ENCODE measurements at regions not wholly inside any gene's neighbourhood (a gene's known extent, or its start where the extent isn't known, plus 50 kb on each side); places are given as distances from the start of the nearest gene placed in this dataset.

GRCh38 chr10:47078393-47079203, 167.4 kb downstream of the PTPN20 start:
- DNase-seq, result no peak

GRCh38 chr10:47079204-47079580, 168.0 kb downstream of the PTPN20 start:
- DNase-seq, result no peak

GRCh38 chr10:47081264-47081663, 170.0 kb downstream of the PTPN20 start:
- DNase-seq, result no peak

GRCh38 chr10:47082055-47082784, 171.0 kb downstream of the PTPN20 start:
- no peak for DNase-seq

DNA sequence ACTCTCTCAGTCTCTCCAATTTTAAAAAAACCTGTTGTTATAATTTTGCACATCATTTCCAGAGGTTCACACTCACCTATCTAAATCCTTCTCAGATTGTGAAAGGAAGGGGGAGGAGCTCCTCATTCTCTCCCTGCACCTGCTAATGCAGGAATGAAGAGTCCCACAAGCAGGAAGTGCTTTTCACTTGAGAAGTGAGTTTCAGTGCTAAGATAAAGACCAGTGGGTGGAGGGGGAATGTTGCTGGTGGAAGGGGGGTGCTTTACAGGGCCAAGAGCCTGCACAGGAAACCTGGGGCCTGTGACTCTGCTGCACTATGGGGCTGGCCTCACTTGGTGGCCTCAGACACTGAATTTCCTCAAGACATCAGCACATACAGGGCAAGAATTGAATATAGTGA, 176.4 kb downstream of the PTPN20 start:
- DNase-seq, result no peak

GRCh38 chr10:47088656-47089354, 177.6 kb downstream of the PTPN20 start:
- DNase-seq, result no peak

DNA sequence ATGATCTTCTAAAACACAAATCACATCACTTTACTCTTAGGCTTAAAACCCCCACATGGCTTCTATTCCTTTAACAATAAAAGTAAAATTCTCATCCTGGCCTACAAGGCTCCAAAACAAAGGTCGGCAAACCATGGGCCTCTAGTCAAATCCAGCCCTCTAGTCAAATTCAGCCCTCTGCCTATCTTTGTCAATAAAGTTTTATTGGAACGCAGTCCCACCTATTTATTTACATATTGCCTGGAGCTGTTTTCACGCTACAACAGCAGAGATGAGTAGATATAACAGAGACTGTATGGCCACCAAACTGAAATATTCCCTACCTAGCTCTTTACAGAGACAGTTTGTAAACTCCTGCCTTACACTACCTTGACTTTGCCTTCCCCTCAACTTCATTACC, 178.8 kb downstream of the PTPN20 start:
- no peak for DNase-seq

- no peak for DNase-seq
These were observed 179.7 kb downstream of the PTPN20 start for GRCh38 chr10:47090903-47091302.

DNA sequence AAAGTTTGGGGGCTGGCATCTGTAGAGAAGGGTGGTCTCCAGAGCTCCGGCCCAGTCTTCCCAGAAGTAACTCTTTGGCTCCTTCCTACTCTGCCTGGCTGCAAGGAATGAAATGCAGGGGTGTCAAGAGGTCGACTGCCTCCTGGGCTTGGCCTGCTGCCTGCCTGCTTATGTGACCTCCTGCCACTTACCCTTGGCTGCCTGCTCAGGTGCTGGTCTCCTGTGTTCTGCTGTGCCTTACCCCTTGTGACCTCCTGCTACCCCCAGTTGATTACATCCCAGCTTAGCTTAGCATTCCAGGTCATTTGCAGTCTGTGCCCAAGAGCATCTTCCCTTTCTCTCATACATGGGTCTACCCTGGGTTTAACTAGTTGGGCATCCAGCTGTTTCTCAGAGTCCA, 180.2 kb downstream of the PTPN20 start:
- DNase-seq, result no peak

DNA sequence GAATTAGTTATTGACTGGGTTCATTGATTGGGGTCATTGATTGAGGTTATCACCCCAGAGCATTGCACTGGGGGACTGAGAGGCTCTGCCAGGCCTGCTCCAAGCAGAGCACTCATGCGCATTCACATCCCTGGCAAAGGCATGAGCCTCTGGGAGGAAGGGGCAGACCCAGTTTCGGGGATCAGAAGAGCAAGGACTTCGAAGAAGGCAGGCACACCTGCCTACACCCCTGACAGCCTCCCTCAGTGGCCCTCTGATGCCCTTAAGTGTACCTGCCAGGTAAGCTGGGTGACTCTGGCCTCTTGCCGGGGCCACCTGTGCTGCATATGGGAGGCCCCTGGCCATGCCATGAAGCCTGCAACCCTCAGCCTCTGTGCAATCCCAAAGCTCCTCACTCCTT, 181.1 kb downstream of the PTPN20 start:
- no peak for DNase-seq

DNA sequence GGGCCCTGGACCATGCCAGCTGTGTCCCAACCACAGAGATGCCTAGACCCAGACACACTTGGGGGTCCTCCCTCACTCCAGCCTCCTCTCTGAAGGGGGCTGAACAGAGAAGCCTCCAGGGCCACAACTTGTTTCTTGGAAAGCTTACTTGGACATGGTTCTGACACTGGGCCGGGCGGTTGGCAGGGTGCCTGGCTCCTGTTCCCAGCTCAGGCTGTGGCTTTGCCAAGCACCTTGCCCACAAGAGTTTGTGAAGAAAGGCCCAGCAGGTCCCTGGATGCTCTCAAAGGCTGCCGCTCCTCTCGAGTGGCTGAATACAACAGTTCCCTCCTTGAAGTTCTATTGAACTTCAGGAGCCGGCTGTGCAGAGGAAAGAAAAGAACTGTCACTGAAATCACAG, 181.6 kb downstream of the PTPN20 start:
- no peak for DNase-seq

DNA sequence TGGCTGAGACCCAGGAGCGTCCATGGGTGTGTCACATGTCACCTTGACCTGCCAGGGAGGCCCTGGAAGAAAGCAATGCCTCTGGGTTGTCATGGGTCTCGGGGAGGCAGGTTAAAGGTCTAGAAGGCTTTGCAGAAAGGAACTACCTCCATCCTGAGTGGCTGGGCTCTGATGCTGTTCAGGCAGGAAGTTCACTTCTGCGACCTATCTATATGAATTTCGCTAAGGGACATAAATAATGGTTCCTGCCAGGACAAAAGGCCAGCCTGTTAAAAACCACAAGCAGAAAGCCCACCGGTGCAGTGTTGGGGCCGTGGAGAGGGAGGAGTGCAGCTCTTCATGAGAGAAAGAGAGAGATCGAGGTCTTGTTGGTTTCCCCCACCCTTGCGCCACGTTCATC, 182.9 kb downstream of the PTPN20 start:
- DNase-seq, result no peak

- DNase-seq, result no peak
These were observed 183.4 kb downstream of the PTPN20 start for GRCh38 chr10:47094636-47095035.

DNA sequence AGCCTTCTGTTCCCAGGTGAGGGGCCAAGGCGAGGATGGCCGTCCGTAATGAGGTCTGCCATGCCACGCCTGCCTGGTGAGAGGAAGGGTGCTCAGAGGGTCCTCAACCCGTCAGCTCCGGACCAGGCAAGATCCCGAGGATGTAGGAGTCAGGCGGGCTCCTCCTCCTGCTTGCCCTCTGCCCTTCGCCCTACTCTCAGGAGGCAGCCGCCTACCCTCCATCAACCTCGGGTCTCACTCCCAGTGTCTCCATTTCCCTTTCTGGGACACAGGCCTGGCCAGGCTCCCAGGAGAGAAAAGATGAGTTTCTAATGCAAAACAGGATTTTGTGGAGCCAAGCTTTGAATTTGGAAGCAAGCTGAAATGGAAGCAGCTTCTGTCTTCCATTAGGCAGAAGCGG, 184.0 kb downstream of the PTPN20 start:
- no peak for DNase-seq

DNA sequence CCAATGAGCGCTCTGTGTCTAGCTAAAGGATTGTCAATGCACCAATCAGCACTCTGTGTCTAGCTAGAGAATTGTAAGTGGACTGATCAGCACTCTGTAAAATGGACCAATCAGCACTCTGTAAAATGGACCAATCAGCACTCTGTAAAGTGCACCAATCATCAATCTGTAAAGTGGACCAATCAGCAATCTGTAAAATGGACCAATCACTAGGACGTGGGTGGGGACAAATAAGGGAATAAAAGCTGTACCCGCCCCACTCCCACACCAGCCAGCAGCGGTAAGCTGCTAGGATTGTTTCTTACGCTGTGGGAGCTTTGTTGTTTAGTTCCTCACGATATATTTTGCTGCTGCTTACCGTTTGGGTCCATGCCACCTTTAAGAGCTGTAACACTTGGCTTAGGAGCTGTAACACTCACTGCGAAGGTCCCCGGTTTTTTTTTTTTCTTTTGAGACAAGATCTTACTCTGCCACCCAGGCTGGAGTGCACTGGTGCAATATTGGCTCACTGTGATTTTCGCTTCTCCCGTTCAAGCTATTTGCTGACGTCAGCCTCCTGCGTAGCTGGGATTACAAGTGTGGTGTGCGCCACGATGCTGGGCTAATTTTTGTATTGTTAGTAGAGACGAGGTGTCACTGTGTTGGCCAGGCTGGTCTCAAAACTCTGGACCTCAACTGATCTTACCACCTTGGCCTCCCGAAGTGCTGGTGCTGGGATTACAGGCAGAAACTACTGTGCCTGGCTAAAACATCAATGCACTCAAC, 184.8 kb downstream of the PTPN20 start:
- no peak for DNase-seq

DNA sequence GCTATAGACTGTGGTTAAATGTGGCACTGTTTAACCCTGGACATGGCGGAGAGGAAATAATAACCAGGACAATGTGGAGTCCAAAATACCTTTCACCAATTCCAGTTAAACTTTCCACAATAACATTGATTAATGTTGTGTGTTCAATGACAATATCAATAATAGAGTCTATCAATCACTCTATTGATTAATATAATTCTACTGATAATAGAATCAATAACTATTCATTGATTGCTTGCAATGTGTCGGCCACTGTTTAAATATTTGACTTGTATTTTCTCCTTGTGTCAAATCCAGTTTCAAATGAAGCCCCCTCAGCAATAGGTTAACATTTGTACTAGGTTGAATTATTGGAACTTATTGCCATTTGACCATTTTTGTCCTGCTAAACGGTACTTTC, 187.0 kb downstream of the PTPN20 start:
- no peak for DNase-seq

DNA sequence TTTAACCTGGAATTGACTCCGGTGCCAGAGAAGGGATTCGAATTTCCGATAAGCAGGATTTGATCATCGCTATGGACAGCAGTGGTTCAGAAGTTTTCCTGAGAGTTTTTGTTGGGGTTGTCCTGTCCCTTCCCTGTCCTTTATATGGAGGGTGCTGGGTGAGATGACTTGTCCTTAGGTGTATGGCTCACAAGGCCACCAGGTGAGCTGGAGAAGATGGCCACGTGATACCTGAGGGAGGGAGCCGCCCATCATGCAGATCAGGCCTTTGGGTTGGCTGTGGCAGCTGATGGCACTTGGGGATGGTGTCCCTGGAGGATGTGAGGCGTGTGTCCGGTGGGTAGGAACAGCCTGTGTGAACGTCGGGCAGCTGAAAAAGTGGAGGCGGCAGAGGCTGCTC, 187.7 kb downstream of the PTPN20 start:
- no peak for DNase-seq

DNA sequence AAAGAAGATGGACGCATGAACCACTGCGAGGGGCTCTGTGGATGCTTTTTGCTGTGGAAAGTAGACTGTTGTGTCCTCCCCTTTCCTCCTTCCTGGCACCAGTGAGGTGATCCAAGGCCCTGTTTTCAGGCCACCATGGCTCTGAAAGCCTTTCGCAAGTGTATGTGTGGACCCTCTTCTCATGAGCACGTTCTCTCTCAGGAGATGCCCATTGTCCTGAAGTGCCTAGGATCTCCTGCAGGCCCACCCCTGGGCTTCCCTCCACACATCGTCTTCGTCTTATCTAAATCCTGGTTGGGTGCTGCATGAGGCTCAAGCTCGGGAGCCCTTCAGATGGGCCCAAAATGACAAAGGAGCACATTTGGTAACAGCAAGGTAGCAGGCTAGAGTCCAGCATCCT, 188.2 kb downstream of the PTPN20 start:
- DNase-seq, result no peak

GRCh38 chr10:47101196-47101595, 190.0 kb downstream of the PTPN20 start:
- DNase-seq, result no peak

DNA sequence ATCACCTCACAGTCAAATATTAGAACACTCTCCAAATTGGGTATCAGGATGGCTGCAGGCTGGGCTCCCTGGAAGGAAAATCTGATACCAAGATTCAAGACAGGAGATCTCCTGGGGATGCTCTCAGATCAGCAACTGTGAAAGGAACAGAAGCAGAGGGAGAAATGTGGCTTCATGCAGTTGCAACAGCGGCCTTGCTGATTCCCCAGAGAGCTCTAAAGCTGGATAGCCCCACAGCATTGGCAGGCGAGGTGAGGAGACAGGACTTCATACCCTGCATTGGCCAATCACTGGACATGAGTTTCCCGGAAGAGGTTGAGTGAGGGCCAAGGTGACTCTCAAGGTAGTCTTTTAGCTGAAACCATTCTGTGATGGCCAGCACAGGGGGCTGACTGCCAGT, 190.6 kb downstream of the PTPN20 start:
- DNase-seq, result no peak

DNA sequence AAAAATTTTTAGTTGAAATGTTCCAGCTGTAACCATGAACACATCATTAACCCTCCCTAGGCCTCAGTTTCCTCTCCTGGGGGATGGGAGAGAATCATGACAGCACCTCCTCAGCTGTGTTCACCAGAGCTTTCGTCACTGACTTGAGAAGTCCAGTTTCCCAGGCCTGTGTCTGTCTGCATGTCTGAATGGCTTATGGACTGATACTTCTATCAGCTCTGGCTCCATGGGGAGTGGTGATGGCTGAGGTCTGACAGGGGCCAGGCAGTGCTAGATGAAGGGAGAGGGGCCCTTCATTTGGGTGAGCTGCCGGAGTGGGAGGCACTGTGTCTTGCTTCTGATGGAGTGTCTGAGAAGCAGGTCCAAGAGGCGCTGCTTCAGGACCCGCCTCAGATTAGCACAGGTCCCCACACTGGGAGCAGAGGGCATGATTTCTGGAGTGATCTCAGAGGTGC, 192.9 kb downstream of the PTPN20 start:
- no peak for DNase-seq

- no peak for DNase-seq
These were observed 193.7 kb downstream of the PTPN20 start for GRCh38 chr10:47104786-47105385.
